ENCODE measurements at regions not wholly inside any gene's neighbourhood (a gene's known extent, or its start where the extent isn't known, plus 50 kb on each side); places are given as distances from the start of the nearest gene placed in this dataset.
"Not testable (repeated sequence)": the region's sequence is repeated elsewhere in the genome, so short reads cannot be mapped to it uniquely, and the experiment has no call there.

- DNase-seq (ENCODE audit: low spot score) = no peak
- WGBS = 52% methylated on average over 37 of the region's 37 CpGs
- H3K4me1 ChIP-seq (ENCODE audit: control insufficient read depth in 4 of 4, insufficient read depth in 4 of 4, low read length in 3 of 4) = peaks cover 4 to 48% (median 30%) of the 10 kb centered on the region in 4 donors
- no peak overlapping the region for H3K9ac ChIP-seq (ENCODE audit: low read depth in 1 of 2, low read length in 2 of 2)
- H3K36me3 ChIP-seq (ENCODE audit: control insufficient read depth in 4 of 4, insufficient read depth in 3 of 4, low read depth in 1 of 4, low read length in 3 of 4) = no peaks in the 10 kb centered on the region
- H3K9me3 ChIP-seq (ENCODE audit: control insufficient read depth in 4 of 4, low read length in 3 of 4) = no peaks in the 10 kb centered on the region
- H3K27me3 ChIP-seq (ENCODE audit: control insufficient read depth in 4 of 4, insufficient read depth in 4 of 4, low read length in 3 of 4) = peaks cover 0 to 2% (median 0%) of the 10 kb centered on the region in 4 donors
- no peak overlapping the region for H3K27ac ChIP-seq (ENCODE audit: low read depth in 1 of 2, low read length in 2 of 2)
- TF ChIP-seq ZBTB33 (IDR thresholded peaks at IDR 0.05) (no peak), HNF4G (IDR thresholded peaks at IDR 0.05) (no peak), EGR1 (IDR thresholded peaks at IDR 0.05; ENCODE audit: low read depth in 2 of 2) (no peak), NR2F2 (IDR thresholded peaks at IDR 0.05) (no peak), FOXA1 (IDR thresholded peaks at IDR 0.05) (no peak), JUND (IDR thresholded peaks at IDR 0.05) (no peak), MAX (IDR thresholded peaks at IDR 0.05) (no peak), YY1 (IDR thresholded peaks at IDR 0.05) (no peak), REST (IDR thresholded peaks at IDR 0.05) (no peak), FOXA2 (IDR thresholded peaks at IDR 0.05) (no peak), RAD21 (IDR thresholded peaks at IDR 0.05) (no peak), TAF1 (conservative IDR thresholded peaks at IDR 0.05) (no peak), ATF3 (IDR thresholded peaks at IDR 0.05) (no peak), GABPA (IDR thresholded peaks at IDR 0.05 in 1 of 2, conservative IDR thresholded peaks at IDR 0.05 in 1 of 2) (no peak)
- H3K4me3 ChIP-seq (ENCODE audit: low read depth in 1 of 3, low read length in 3 of 3) = peak overlapping the region in 1 of 3 donors; percentile 3
These were observed 162.1 kb upstream of the ZNF337 start for GRCh38 chr20:25858495-25859425.

- H3K4me3 ChIP-seq (ENCODE audit: low read depth in 1 of 3, low read length in 3 of 3); H3K9me3 ChIP-seq (ENCODE audit: control insufficient read depth in 4 of 4, low read length in 3 of 4); H3K36me3 ChIP-seq (ENCODE audit: control insufficient read depth in 4 of 4, insufficient read depth in 3 of 4, low read depth in 1 of 4, low read length in 3 of 4); DNase-seq (ENCODE audit: low spot score); H3K27me3 ChIP-seq (ENCODE audit: control insufficient read depth in 4 of 4, insufficient read depth in 4 of 4, low read length in 3 of 4); H3K27ac ChIP-seq (ENCODE audit: low read depth in 1 of 2, low read length in 2 of 2); H3K9ac ChIP-seq (ENCODE audit: low read depth in 1 of 2, low read length in 2 of 2): not testable (repeated sequence)
- H3K4me1 ChIP-seq (ENCODE audit: control insufficient read depth in 4 of 4, insufficient read depth in 4 of 4, low read length in 3 of 4) = peaks cover 4 to 33% (median 19%) of the 10 kb centered on the region in 4 donors
- 92% methylated on average over 28 of the region's 28 CpGs for WGBS
These were observed 160.6 kb upstream of the ZNF337 start for GRCh38 chr20:25857091-25857788.
